Aorta (tissue), 5 donors: ENCODE measurements at regions not wholly inside any gene's neighbourhood (a gene's known extent, or its start where the extent isn't known, plus 50 kb on each side); places are given as distances from the start of the nearest gene placed in this dataset.

Experiments used
- ATAC-seq: fragments of 200-7000 bp; cut with Tn5 transposase; one replicate; pipeline ENCODE4 v1.9.1; 2022; ENCODE audit warnings: moderate library complexity; ENCODE audit not compliant: low FRiP score
- DNase-seq, 2 donors: peaks; one replicate each; pipeline ENCODE4 v3.0.0-alpha.2; 2020
- H3K27ac ChIP-seq, 2 donors: one replicate each; pipeline ENCODE4 v1.5.1; 2013; ENCODE audit warnings: low read length in 2 of 2, mild to moderate bottlenecking in 2 of 2, moderate library complexity in 2 of 2, control low read depth in 1 of 2, inconsistent platforms in 1 of 2, low read depth in 1 of 2
- H3K27me3 ChIP-seq, 2 donors: one replicate each; pipeline ENCODE4 v1.6.1; 2013; ENCODE audit warnings: control low read depth in 1 of 2, low read length in 1 of 2, mild to moderate bottlenecking in 1 of 2, moderate library complexity in 1 of 2; ENCODE audit not compliant: insufficient read depth in 2 of 2, control insufficient read depth in 1 of 2
- H3K36me3 ChIP-seq, 2 donors: one replicate each; pipeline ENCODE4 v1.6.1; 2013; ENCODE audit warnings: control low read depth in 1 of 2, low read length in 1 of 2, mild to moderate bottlenecking in 1 of 2; ENCODE audit not compliant: insufficient read depth in 2 of 2, control insufficient read depth in 1 of 2
- H3K4me1 ChIP-seq, 2 donors: one replicate each; pipeline ENCODE4 v1.6.1; 2013; ENCODE audit warnings: low read length in 2 of 2, control low read depth in 1 of 2, mild to moderate bottlenecking in 1 of 2, moderate library complexity in 1 of 2; ENCODE audit not compliant: insufficient read depth in 2 of 2, control insufficient read depth in 1 of 2
- H3K4me3 ChIP-seq, 2 donors: one replicate each; pipeline ENCODE4 v1.5.1; 2013; ENCODE audit warnings: low read length in 2 of 2, control low read depth in 1 of 2, mild to moderate bottlenecking in 1 of 2
- H3K9me3 ChIP-seq: one replicate; pipeline ENCODE4 v1.6.1; 2013; ENCODE audit warnings: mild to moderate bottlenecking, low read length; ENCODE audit not compliant: control insufficient read depth
- WGBS, 2 donors: extraction: QIAGEN DNeasy Blood & Tissue Kit; methylation state at CpG; one replicate each; pipeline ENCODE4 v1.1.7; 2013; 5-methylcytosine and 5-hydroxymethylcytosine counted together
- intact Hi-C, 2 donors: fragments of 100-400 bp; cut with DNase I; formaldehyde crosslinking; loops; one replicate each; pipeline versions ENCODE4 v1.14.2 to v1.15.0; 2022
- donor health status: healthy with polysubstance abuse.
- donor health status: Bipolar disorder and iron deficiency.
- donor health status: DM: no; HTN: no; CAD: no.
- donor health status: DM: no; HTN: no; CAD: no.
- donor health status: DM: yes; HTN: yes; CAD: no.

DNA sequence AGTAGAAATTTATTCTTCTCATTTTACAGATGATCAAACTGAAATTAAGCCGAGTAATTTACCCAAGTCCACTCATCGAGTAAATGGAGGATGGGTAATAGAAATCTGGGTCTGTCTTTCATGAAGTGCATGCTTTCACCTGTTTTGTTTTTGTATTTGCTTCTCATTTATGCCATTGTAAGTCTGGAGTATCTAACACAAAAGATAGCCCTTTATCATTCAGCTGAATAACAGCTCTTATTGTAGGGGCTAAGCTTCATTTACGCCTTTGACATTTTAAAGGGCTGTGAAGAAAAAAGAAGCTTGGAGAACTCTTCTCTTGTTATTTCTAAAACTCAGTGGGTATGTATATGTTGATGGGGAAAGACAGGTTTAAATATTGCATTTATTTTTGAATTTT is 1196.2 kb upstream of the TENM4 start:
- Histone ChIP-seq H3K4me1 (no peaks in the 10 kb centered on the region), H3K27ac (no peak overlapping the region), H3K4me3 (no peak overlapping the region), H3K36me3 (no peaks in the 10 kb centered on the region), H3K27me3 (peaks cover 0 to 2% of the 10 kb centered on the region in 2 donors), H3K9me3 (no peaks in the 10 kb centered on the region)
- DNase-seq: no peak
- intact Hi-C loops: no loop called here
- ATAC-seq: no peak
- 97 to 98% methylated on average over 3 of the region's 3 CpGs for WGBS, 2 donors

DNA sequence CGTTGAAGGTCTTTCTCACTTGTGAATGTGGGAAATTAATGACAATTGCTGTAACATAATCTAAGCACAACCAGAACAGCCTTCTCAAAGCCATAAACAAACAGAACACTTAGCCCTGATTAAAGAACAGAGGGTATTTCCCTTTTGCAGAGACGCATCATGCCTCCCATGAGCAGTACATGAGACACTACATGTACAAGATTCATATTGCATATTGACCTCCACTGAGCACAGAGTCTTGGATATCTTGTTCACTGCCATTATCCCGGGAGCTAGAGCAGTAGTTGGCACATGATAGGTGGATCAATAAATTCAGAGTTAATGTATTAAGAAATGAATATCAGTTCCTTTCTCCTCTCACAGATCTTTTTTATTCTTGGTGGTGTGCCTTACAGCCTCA is 1194.3 kb upstream of the TENM4 start:
- Histone ChIP-seq H3K4me1 (no peaks in the 10 kb centered on the region), H3K27ac (no peak overlapping the region), H3K9me3 (no peaks in the 10 kb centered on the region), H3K27me3 (peaks cover 0 to 2% of the 10 kb centered on the region in 2 donors), H3K4me3 (no peak overlapping the region), H3K36me3 (no peaks in the 10 kb centered on the region)
- DNase-seq (no peak), ATAC-seq (no peak)
- WGBS, 2 donors: 74 to 80% methylated on average over 3 of the region's 3 CpGs
- intact Hi-C loops: no loop called here

DNA sequence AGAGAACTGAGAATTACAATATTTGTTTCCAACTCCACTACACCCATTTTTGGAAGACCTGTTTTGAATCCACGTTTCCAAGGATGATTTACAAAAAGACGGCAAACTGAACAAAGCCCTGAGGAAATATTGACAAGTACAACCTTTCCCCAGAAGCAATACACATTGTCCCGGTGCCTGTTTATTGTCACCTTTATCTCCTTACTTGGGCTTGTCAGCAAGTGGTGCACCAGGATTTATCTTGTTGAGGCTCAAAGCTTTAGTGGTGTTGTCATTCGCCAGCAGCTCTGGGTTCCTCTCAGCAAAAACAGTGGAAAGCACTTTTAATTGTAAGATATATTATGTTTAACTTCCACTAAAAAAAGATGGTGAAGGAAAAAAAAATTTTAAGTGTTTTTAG is 1191.9 kb upstream of the TENM4 start:
- WGBS, 2 donors: 69 to 70% methylated on average over 4 of the region's 4 CpGs
- no peaks in the 10 kb centered on the region for H3K36me3 ChIP-seq
- peaks cover 3% of the 10 kb centered on the region for H3K9me3 ChIP-seq
- no peak for ATAC-seq
- H3K27me3 ChIP-seq: no peaks in the 10 kb centered on the region
- intact Hi-C loops: no loop called here
- no peaks in the 10 kb centered on the region for H3K4me1 ChIP-seq
- no peak overlapping the region for H3K4me3 ChIP-seq
- DNase-seq: no peak
- H3K27ac ChIP-seq: no peak overlapping the region

DNA sequence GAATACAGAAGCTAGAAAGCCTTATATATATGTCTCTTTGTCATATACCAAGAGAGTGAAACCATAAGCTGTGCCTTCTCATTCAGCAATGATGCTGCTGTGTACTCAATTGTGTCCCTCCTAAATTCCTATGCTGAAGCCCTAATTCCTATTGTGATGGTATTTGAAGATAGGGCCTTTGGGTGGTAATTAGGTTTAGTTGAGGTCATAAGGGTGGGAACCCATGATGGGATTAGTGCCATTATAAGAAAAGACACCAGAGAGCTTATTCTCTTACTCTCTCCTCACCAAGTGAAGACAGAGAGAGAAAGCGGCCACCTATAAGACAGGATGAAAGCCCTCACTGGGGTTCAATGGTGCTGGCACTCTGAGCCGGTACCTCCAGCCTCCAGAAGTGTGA is 1191.3 kb upstream of the TENM4 start:
- no peak overlapping the region for H3K27ac ChIP-seq
- H3K4me1 ChIP-seq: no peaks in the 10 kb centered on the region
- no peaks in the 10 kb centered on the region for H3K36me3 ChIP-seq
- WGBS, 2 donors: 98 to 100% methylated on average over 2 of the region's 2 CpGs
- no peak for ATAC-seq
- H3K27me3 ChIP-seq: no peaks in the 10 kb centered on the region
- DNase-seq: no peak
- H3K4me3 ChIP-seq: no peak overlapping the region
- peaks cover 3% of the 10 kb centered on the region for H3K9me3 ChIP-seq
- intact Hi-C loops: no loop called here

DNA sequence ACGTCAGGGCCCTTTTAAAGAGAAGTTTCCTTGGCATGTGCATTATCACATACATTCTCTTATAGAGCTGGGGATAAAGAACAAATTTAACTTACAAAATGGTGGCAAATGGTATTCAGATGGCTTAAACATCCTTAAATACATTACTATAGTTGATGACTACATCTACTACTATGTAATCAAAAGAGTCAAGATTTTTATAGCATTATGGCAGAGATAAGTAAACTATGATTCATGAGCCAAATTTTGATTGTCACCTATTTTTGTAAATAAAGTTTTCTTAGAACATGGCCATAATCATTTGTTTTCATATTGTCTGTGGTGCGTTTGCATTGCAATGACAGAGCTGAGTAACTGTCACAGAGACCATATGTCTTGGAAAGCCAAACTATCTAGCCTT is 1188.6 kb upstream of the TENM4 start:
- peaks cover 3% of the 10 kb centered on the region for H3K9me3 ChIP-seq
- ATAC-seq: no peak
- H3K4me3 ChIP-seq: no peak overlapping the region
- intact Hi-C loops: no loop called here
- no peaks in the 10 kb centered on the region for H3K4me1 ChIP-seq
- no peaks in the 10 kb centered on the region for H3K36me3 ChIP-seq
- H3K27ac ChIP-seq: no peak overlapping the region
- no peaks in the 10 kb centered on the region for H3K27me3 ChIP-seq
- DNase-seq: no peak
- 63 to 77% methylated on average over 2 of the region's 2 CpGs for WGBS, 2 donors

DNA sequence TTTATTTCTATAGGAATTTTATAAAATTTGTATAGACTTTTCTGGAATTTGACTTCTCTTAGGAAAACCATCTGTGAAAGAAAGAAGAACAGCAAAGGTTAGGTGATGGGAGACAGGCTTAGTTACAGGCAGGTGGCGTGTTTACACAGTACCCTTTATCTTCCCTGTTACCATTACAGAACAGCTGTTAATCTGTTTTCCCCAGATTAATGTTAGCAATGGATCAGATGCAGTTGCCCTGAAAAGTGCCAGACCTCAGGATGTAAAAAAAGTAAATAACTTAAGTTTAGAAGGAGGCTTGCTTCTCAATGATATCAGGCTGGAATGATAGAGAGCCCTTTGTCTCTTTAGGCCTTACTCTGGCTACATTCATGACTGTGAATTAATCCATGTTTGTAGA is 1186.5 kb upstream of the TENM4 start:
- no peak overlapping the region for H3K4me3 ChIP-seq
- H3K27me3 ChIP-seq: no peaks in the 10 kb centered on the region
- ATAC-seq: no peak
- no peak for DNase-seq
- intact Hi-C loops: no loop called here
- no peaks in the 10 kb centered on the region for H3K4me1 ChIP-seq
- H3K36me3 ChIP-seq: no peaks in the 10 kb centered on the region
- H3K27ac ChIP-seq: no peak overlapping the region
- peaks cover 3% of the 10 kb centered on the region for H3K9me3 ChIP-seq
- WGBS, 2 donors: 84 to 92% methylated on average over 1 of the region's 1 CpG

DNA sequence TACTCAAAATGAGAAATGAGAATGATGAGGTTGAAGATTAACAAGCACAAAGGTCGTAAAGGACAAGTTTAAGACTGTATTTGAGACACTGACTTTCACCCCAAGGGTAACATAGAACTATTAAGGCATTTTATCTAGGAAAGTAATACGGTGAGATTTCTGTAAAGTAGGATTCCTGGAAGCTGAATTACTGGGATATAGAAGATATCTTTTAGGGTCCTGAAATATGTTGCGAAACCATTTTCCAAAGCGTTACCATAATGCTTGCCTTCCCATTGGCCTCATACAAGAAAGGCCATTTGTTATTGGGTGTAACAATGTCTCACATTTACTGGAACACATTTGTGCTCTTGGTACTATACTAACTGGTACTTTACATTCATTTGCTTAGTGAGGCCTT is 1185.9 kb upstream of the TENM4 start:
- H3K27ac ChIP-seq: no peak overlapping the region
- peaks cover 3% of the 10 kb centered on the region for H3K9me3 ChIP-seq
- H3K4me1 ChIP-seq: no peaks in the 10 kb centered on the region
- ATAC-seq: no peak
- intact Hi-C loops: no loop called here
- no peaks in the 10 kb centered on the region for H3K36me3 ChIP-seq
- H3K4me3 ChIP-seq: no peak overlapping the region
- no peaks in the 10 kb centered on the region for H3K27me3 ChIP-seq
- 88 to 92% methylated on average over 4 of the region's 4 CpGs for WGBS, 2 donors
- no peak for DNase-seq

DNA sequence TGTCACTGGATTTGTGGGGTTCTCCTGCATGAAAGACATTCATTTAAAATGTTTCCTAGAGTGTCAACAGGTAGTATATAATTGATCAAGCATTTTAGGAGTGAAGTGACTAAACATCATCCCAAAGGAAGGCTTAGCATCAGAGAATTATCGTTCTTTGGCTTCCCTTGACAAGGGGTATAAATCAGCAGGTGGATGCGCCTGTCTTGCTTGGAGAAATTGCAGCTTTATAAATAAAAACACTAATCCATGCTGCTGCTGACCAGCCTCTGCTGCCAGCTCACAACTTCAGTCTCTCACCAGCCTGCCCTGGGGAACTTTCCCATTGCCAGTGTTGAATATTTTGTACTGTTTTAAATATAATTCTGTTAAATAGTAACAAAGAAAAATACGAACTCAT is 1184.7 kb upstream of the TENM4 start:
- WGBS, 2 donors: 37 to 52% methylated on average over 3 of the region's 3 CpGs

DNA sequence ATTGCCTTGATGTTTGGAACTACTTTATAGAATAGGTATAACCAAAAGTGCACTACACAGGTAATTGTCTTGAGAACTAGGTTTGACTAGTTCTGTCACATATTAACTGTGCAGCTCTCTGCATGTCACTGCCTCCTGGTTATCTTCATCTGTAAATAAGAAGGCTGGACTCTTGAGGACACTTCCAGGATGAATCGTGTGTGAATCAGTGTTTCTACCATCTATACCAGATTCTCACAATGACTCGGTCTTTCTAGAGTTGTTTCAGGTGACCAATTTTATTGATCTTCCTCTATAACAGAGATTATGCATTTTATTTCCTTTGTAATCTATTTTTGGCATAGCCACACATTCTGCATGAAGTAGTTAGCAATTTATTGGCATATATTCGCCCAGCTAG is 1181.0 kb upstream of the TENM4 start:
- Histone ChIP-seq H3K27me3 (no peaks in the 10 kb centered on the region), H3K27ac (no peak overlapping the region), H3K9me3 (no peaks in the 10 kb centered on the region), H3K36me3 (no peaks in the 10 kb centered on the region), H3K4me3 (no peak overlapping the region), H3K4me1 (no peaks in the 10 kb centered on the region)
- WGBS, 2 donors: 42 to 69% methylated on average over 3 of the region's 3 CpGs
- DNase-seq (no peak), ATAC-seq (no peak)
- intact Hi-C loops: no loop called here

More for the DNA sequence above, 1184.7 kb upstream of the TENM4 start:
- Histone ChIP-seq H3K4me1 (no peaks in the 10 kb centered on the region), H3K27me3 (no peaks in the 10 kb centered on the region), H3K27ac (no peak overlapping the region), H3K9me3 (peaks cover 3% of the 10 kb centered on the region), H3K4me3 (no peak overlapping the region), H3K36me3 (no peaks in the 10 kb centered on the region)
- ATAC-seq (no peak), DNase-seq (no peak)
- intact Hi-C loops: no loop called here
